HepG2 (cell line): ENCODE measurements at regions not wholly inside any gene's neighbourhood (a gene's known extent, or its start where the extent isn't known, plus 50 kb on each side); places are given as distances from the start of the nearest gene placed in this dataset.

Experiments used
- ATAC-seq: fragments of 200-7000 bp; cut with Tn5 transposase; 3 replicates; pipeline ENCODE4 v1.9.1; 2020; ENCODE audit warnings: mild to moderate bottlenecking, moderate library complexity
- BruUV-seq: library from RNA; stranded (reverse); fragments of 400-500 nt; replicated peaks from 2 replicates; lab custom pipeline; 2021; lab: Mats Ljungman, UMichigan
- CTCF ChIA-PET: fragments of 300-600 bp; formaldehyde crosslinking; extraction: SDS; loops from one replicate; lab custom pipeline; 2021; ENCODE audit warnings: low total read pairs, inconsistent platforms, low intra/inter-chr PET ratio; lab: Yijun Ruan, JAX
- POLR2A ChIA-PET: fragments of 350-600 bp; sonication (Branson Sonifier 250); formaldehyde crosslinking; loops from one replicate; lab custom pipeline; 2020; ENCODE audit warnings: antibody characterized with exemption, inconsistent platforms; lab: Yijun Ruan, JAX
- DNase-seq: peaks from one replicate; pipeline ENCODE4 v3.0.0-alpha.2; 2015; ENCODE audit warnings: low spot score
- FAIRE-seq: peaks from 3 replicates; lab custom pipeline; 2011; peaks lifted over from hg19 to GRCh38; lab: Jason Lieb, UNC
- H2AFZ ChIP-seq: one replicate; pipeline ENCODE4 v1.6.1; 2011; ENCODE audit warnings: low read length, inconsistent platforms
- H3K27ac ChIP-seq: fragments of 300-600 bp; 3 replicates; pipeline ENCODE4 v1.8.0; 2011; ENCODE audit warnings: mixed run types, mild to moderate bottlenecking, mixed read lengths, low read length, inconsistent platforms; ENCODE audit not compliant: insufficient read depth; ENCODE audit errors: extremely low read length
- H3K27me3 ChIP-seq, 2 experiments: fragments of 200-600 bp in 1 of 2; 2 replicates in 1 of 2; 3 replicates in 1 of 2; pipeline versions ENCODE4 v1.6.0 to v1.8.0; 2011; ENCODE audit warnings: low read length in 2 of 2, mild to moderate bottlenecking in 2 of 2, moderate library complexity in 2 of 2, inconsistent platforms in 1 of 2; ENCODE audit not compliant: insufficient read depth in 2 of 2, control insufficient read depth in 1 of 2
- H3K36me3 ChIP-seq, 2 experiments: fragments of 200-600 bp in 1 of 2; replicated peaks in 1 of 2; 2 replicates in 1 of 2; 3 replicates in 1 of 2; pipeline versions ENCODE4 v1.5.1 to v1.8.0; 2011; ENCODE audit warnings: low read length in 2 of 2, inconsistent platforms in 1 of 2; ENCODE audit not compliant: insufficient read depth in 2 of 2, control insufficient read depth in 1 of 2
- H3K4me1 ChIP-seq: 2 replicates; pipeline ENCODE4 v1.5.1; 2012; ENCODE audit warnings: low read length, inconsistent platforms; ENCODE audit not compliant: insufficient read depth
- H3K4me2 ChIP-seq: 2 replicates; pipeline ENCODE4 v1.6.0; 2011; ENCODE audit warnings: low read depth, low read length, inconsistent platforms
- H3K4me3 ChIP-seq, 3 experiments: fragments of 200-600 bp in 1 of 3; sonication (generic), shearing (Covaris generic) in 1 of 3; replicated peaks in 1 of 3; 2 replicates each; pipeline ENCODE4 v1.5.1; 2011 to 2016; ENCODE audit warnings: low read length in 3 of 3, inconsistent platforms in 2 of 3, low read depth in 2 of 3, mild to moderate bottlenecking in 2 of 3, control low read depth in 1 of 3, mixed read lengths in 1 of 3; ENCODE audit not compliant: insufficient read depth in 1 of 3
- H3K79me2 ChIP-seq: one replicate; pipeline ENCODE4 v1.6.1; 2011; ENCODE audit warnings: low read length, inconsistent platforms; ENCODE audit not compliant: insufficient read depth
- H3K9ac ChIP-seq: 2 replicates; pipeline ENCODE4 v1.6.0; 2011; ENCODE audit warnings: mild to moderate bottlenecking, low read depth, low read length, inconsistent platforms; ENCODE audit not compliant: insufficient read depth
- H3K9me3 ChIP-seq: 2 replicates; pipeline ENCODE4 v1.5.1; 2012; ENCODE audit warnings: mild to moderate bottlenecking, low read length
- H4K20me1 ChIP-seq: 2 replicates; pipeline ENCODE4 v1.6.0; 2011; ENCODE audit warnings: inconsistent platforms, mild to moderate bottlenecking, low read length, moderate library complexity; ENCODE audit not compliant: insufficient read depth
- DMAP1 ChIP-seq: IDR thresholded peaks from 2 replicates; pipeline ENCODE4 v1.6.1; 2016
- FOSL2 ChIP-seq: sonication (generic); formaldehyde crosslinking; IDR thresholded peaks from 2 replicates; pipeline ENCODE4 v1.4.0; 2020; ENCODE audit warnings: missing genetic modification reagents
- FOXK2 ChIP-seq: fragments of 450-650 bp; IDR thresholded peaks from 2 replicates; pipeline ENCODE4 v1.6.1; 2016
- KLF16 ChIP-seq, 2 experiments: sonication (generic) in 1 of 2; formaldehyde crosslinking in 1 of 2; IDR thresholded peaks; 2 replicates each; pipeline versions ENCODE4 v1.6.1 to v1.8.0; 2016 to 2023; ENCODE audit warnings: missing genetic modification reagents in 2 of 2, missing compliant biosample characterization in 1 of 2
- MED13 ChIP-seq: sonication (generic); formaldehyde crosslinking; IDR thresholded peaks from 2 replicates; pipeline ENCODE4 v1.5.0; 2020; ENCODE audit warnings: missing genetic modification reagents
- MEIS2 ChIP-seq: sonication (generic); formaldehyde crosslinking; IDR thresholded peaks from 2 replicates; pipeline ENCODE4 v1.9.0; 2021; ENCODE audit warnings: mild to moderate bottlenecking, missing genetic modification reagents
- NR3C1 ChIP-seq: sonication (generic); formaldehyde crosslinking; IDR thresholded peaks from 2 replicates; pipeline ENCODE4 v1.4.0; 2020; ENCODE audit warnings: missing genetic modification reagents
- SP4 ChIP-seq: sonication (generic); formaldehyde crosslinking; IDR thresholded peaks from 2 replicates; pipeline ENCODE4 v1.8.1; 2023; ENCODE audit warnings: mild to moderate bottlenecking, missing genetic modification reagents
- TBX2 ChIP-seq: sonication (generic); formaldehyde crosslinking; IDR thresholded peaks from 2 replicates; pipeline ENCODE4 v1.5.0; 2020; ENCODE audit warnings: missing genetic modification reagents, mild to moderate bottlenecking, borderline replicate concordance
- WGBS: methylation state at CpG from one replicate; pipeline ENCODE4 v1.1.6; 2017; ENCODE audit warnings: low lambda C conversion rate; 5-methylcytosine and 5-hydroxymethylcytosine counted together
- in situ Hi-C: cut with HindIII; loops from 2 replicates; pipeline ENCODE4 v1.10.0; 2017; ENCODE audit warnings: low pct_unique_long_range_greater_than_20kb; ENCODE audit not compliant: extremely low pct_ligation_motif_present
- intact Hi-C: fragments of 100-400 bp; cut with micrococcal nuclease; formaldehyde crosslinking; loops from one replicate; pipeline ENCODE4 v1.10.0; 2022; ENCODE audit not compliant: unreplicated experiment
- TF ChIP-seq, protein P1 (sequence below): sonication (generic); formaldehyde crosslinking; IDR thresholded peaks from 2 replicates; pipeline ENCODE4 v1.4.0; 2020; ENCODE audit warnings: missing genetic modification reagents
- TF ChIP-seq, protein P2 (sequence below): sonication (generic); formaldehyde crosslinking; conservative IDR thresholded peaks from 2 replicates; pipeline ENCODE4 v1.4.0; 2020; ENCODE audit warnings: missing genetic modification reagents
- TF ChIP-seq, protein P3 (sequence below): sonication (generic); formaldehyde crosslinking; IDR thresholded peaks from 2 replicates; pipeline ENCODE4 v1.4.0; 2020; ENCODE audit warnings: missing genetic modification reagents, borderline replicate concordance
- TF ChIP-seq, protein P4 (sequence below): sonication (generic); formaldehyde crosslinking; IDR thresholded peaks from 2 replicates; pipeline ENCODE4 v1.5.0; 2020; ENCODE audit warnings: mild to moderate bottlenecking, missing genetic modification reagents, borderline replicate concordance
- TF ChIP-seq, protein P5 (sequence below): sonication (generic); formaldehyde crosslinking; IDR thresholded peaks from 2 replicates; pipeline ENCODE4 v1.5.0; 2020; ENCODE audit warnings: missing genetic modification reagents, mild to moderate bottlenecking, borderline replicate concordance
- TF ChIP-seq, protein P6 (sequence below): sonication (generic); formaldehyde crosslinking; IDR thresholded peaks from 2 replicates; pipeline ENCODE4 v1.5.1; 2020; ENCODE audit warnings: mild to moderate bottlenecking, missing genetic modification reagents, moderate library complexity

DNA sequence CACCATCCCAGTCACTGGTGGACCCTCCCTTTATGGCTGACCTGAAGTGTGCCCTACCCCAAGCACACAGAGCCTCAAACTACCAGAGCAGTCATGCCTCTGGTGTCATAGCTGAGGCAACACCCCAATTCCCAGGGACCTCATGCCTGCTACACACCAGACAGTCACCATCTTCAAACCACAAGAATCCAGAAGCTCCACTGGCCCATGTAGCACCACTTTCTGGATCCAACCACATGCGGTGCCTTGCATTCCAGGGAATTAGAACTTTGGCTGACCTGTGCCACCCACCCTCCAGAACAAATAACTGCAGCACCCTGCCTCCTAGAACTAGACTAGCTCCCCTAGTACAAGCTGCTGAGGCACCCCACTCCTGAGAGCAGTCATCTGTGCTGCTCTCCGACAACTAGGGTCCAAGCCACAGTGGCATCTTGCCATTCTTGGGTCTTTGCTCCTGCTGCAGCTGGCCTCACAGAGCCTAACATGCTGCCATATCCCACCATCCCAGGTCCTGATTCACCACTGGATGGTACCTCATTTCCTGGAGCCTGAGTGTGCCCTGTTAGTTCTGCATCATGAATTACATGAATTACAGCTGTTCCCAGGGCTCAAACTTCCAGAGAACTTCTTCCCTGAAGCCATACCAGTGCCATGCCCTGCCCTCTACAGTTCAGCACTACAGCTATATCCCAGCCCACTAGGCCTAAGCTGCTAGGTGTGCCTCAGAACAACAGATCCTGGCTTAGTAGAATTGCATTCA is 243.8 kb upstream of the CHST9 start:
- WGBS: 40% methylated on average over 2 of the region's 2 CpGs
- Histone ChIP-seq H3K4me2 (no peak overlapping the region), H4K20me1 (no peaks in the 10 kb centered on the region), H3K27ac (no peak overlapping the region), H3K27me3 (no peaks in the 10 kb centered on the region), H3K4me1 (no peaks in the 10 kb centered on the region), H2AFZ (no peak overlapping the region), H3K9me3 (no peaks in the 10 kb centered on the region), H3K9ac (no peak overlapping the region), H3K4me3 (no peak overlapping the region), H3K36me3 (no peaks in the 10 kb centered on the region), H3K79me2 (no peaks in the 10 kb centered on the region)
- ATAC-seq: no peak
- in situ Hi-C loops (no loop called here), intact Hi-C loops (no loop called here)
- CTCF ChIA-PET: no interaction called here
- DNase-seq: no peak
- no peak for FAIRE-seq
- BruUV-seq: no TSS peak
- POLR2A ChIA-PET: no interaction called here
- TF ChIP-seq, protein P1, sequence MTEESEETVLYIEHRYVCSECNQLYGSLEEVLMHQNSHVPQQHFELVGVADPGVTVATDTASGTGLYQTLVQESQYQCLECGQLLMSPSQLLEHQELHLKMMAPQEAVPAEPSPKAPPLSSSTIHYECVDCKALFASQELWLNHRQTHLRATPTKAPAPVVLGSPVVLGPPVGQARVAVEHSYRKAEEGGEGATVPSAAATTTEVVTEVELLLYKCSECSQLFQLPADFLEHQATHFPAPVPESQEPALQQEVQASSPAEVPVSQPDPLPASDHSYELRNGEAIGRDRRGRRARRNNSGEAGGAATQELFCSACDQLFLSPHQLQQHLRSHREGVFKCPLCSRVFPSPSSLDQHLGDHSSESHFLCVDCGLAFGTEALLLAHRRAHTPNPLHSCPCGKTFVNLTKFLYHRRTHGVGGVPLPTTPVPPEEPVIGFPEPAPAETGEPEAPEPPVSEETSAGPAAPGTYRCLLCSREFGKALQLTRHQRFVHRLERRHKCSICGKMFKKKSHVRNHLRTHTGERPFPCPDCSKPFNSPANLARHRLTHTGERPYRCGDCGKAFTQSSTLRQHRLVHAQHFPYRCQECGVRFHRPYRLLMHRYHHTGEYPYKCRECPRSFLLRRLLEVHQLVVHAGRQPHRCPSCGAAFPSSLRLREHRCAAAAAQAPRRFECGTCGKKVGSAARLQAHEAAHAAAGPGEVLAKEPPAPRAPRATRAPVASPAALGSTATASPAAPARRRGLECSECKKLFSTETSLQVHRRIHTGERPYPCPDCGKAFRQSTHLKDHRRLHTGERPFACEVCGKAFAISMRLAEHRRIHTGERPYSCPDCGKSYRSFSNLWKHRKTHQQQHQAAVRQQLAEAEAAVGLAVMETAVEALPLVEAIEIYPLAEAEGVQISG (CRISPR knock-in tag): no peak
- TF ChIP-seq TBX2 (CRISPR knock-in tag) (no peak), KLF16 (CRISPR knock-in tag; IDR thresholded peaks at IDR 0.05) (no peak), MED13 (CRISPR knock-in tag) (no peak), FOSL2 (CRISPR knock-in tag) (no peak), SP4 (CRISPR knock-in tag) (no peak), FOXK2 (no peak), MEIS2 (no peak), DMAP1 (CRISPR knock-in tag) (no peak), NR3C1 (CRISPR knock-in tag) (no peak)
- TF ChIP-seq, protein P2, sequence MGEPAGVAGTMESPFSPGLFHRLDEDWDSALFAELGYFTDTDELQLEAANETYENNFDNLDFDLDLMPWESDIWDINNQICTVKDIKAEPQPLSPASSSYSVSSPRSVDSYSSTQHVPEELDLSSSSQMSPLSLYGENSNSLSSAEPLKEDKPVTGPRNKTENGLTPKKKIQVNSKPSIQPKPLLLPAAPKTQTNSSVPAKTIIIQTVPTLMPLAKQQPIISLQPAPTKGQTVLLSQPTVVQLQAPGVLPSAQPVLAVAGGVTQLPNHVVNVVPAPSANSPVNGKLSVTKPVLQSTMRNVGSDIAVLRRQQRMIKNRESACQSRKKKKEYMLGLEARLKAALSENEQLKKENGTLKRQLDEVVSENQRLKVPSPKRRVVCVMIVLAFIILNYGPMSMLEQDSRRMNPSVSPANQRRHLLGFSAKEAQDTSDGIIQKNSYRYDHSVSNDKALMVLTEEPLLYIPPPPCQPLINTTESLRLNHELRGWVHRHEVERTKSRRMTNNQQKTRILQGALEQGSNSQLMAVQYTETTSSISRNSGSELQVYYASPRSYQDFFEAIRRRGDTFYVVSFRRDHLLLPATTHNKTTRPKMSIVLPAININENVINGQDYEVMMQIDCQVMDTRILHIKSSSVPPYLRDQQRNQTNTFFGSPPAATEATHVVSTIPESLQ (CRISPR knock-in tag): no peak
- TF ChIP-seq, protein P3, sequence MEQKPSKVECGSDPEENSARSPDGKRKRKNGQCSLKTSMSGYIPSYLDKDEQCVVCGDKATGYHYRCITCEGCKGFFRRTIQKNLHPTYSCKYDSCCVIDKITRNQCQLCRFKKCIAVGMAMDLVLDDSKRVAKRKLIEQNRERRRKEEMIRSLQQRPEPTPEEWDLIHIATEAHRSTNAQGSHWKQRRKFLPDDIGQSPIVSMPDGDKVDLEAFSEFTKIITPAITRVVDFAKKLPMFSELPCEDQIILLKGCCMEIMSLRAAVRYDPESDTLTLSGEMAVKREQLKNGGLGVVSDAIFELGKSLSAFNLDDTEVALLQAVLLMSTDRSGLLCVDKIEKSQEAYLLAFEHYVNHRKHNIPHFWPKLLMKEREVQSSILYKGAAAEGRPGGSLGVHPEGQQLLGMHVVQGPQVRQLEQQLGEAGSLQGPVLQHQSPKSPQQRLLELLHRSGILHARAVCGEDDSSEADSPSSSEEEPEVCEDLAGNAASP: no peak
- TF ChIP-seq, protein P4, sequence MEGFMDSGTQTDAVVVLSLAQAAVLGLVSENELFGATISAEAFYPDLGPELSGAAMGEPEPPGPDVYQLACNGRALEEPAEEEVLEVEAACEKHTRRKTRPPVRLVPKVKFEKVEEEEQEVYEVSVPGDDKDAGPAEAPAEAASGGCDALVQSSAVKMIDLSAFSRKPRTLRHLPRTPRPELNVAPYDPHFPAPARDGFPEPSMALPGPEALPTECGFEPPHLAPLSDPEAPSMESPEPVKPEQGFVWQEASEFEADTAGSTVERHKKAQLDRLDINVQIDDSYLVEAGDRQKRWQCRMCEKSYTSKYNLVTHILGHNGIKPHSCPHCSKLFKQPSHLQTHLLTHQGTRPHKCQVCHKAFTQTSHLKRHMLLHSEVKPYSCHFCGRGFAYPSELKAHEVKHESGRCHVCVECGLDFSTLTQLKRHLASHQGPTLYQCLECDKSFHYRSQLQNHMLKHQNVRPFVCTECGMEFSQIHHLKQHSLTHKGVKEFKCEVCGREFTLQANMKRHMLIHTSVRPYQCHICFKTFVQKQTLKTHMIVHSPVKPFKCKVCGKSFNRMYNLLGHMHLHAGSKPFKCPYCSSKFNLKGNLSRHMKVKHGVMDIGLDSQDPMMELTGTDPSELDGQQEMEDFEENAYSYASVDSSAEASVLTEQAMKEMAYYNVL (CRISPR knock-in tag): no peak
- TF ChIP-seq, protein P5, sequence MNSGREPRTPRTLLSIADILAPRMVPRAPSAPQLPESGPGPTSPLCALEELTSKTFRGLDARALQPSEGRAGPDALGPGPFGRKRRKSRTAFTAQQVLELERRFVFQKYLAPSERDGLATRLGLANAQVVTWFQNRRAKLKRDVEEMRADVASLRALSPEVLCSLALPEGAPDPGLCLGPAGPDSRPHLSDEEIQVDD (CRISPR knock-in tag): no peak
- TF ChIP-seq, protein P6, sequence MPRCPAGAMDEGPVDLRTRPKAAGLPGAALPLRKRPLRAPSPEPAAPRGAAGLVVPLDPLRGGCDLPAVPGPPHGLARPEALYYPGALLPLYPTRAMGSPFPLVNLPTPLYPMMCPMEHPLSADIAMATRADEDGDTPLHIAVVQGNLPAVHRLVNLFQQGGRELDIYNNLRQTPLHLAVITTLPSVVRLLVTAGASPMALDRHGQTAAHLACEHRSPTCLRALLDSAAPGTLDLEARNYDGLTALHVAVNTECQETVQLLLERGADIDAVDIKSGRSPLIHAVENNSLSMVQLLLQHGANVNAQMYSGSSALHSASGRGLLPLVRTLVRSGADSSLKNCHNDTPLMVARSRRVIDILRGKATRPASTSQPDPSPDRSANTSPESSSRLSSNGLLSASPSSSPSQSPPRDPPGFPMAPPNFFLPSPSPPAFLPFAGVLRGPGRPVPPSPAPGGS (CRISPR knock-in tag): no peak
